ENCODE measurements at regions not wholly inside any gene's neighbourhood (a gene's known extent, or its start where the extent isn't known, plus 50 kb on each side); places are given as distances from the start of the nearest gene placed in this dataset.

DNA sequence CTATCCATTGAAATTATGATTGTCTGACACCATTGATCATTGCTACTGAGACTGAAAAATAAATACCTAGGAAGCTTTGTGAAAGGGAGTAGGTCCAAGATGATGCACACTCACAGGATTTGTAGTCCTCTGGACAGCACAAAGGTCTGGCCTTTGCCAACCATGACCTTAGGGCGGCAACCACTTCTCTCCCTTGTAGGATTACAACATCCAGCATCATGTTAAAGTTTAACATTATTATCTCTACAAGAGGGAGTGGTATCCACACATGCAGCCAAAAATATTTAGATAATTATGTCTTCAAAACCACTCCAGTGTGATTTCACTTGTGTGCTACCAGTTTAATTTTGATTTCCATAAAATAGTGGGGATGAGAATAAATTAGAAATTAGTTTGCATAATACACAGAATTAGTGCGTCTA lies 51.1 kb upstream of the NHSL1 start:
- Histone ChIP-seq H3K27me3 (replicated peaks in 1 of 7) (no peaks in the 10 kb centered on the region), H3K4me1 (peaks cover 0 to 7% (median 3%) of the 10 kb centered on the region in 6 donors), H3K27ac (no peak overlapping the region), H3K4me3 (no peak overlapping the region), H3K9me3 (no peaks in the 10 kb centered on the region), H3K36me3 (no peaks in the 10 kb centered on the region)
- TF ChIP-seq POLR2AphosphoS5 (IDR thresholded peaks at IDR 0.05) (no peak), POLR2A (IDR thresholded peaks at IDR 0.05) (no peak)
- TF ChIP-seq, protein P1, sequence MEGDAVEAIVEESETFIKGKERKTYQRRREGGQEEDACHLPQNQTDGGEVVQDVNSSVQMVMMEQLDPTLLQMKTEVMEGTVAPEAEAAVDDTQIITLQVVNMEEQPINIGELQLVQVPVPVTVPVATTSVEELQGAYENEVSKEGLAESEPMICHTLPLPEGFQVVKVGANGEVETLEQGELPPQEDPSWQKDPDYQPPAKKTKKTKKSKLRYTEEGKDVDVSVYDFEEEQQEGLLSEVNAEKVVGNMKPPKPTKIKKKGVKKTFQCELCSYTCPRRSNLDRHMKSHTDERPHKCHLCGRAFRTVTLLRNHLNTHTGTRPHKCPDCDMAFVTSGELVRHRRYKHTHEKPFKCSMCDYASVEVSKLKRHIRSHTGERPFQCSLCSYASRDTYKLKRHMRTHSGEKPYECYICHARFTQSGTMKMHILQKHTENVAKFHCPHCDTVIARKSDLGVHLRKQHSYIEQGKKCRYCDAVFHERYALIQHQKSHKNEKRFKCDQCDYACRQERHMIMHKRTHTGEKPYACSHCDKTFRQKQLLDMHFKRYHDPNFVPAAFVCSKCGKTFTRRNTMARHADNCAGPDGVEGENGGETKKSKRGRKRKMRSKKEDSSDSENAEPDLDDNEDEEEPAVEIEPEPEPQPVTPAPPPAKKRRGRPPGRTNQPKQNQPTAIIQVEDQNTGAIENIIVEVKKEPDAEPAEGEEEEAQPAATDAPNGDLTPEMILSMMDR (IDR thresholded peaks at IDR 0.05 in 8 of 11, conservative IDR thresholded peaks at IDR 0.05 in 3 of 11), result no peak
- DNase-seq, result no peak
- WGBS, 5 donors, result 69 to 86% (median 79%) methylated on average over 2 of the region's 2 CpGs
- intact Hi-C loops (cut with DNase I; ENCODE audit: low total_unique reads), result no loop called here

DNA sequence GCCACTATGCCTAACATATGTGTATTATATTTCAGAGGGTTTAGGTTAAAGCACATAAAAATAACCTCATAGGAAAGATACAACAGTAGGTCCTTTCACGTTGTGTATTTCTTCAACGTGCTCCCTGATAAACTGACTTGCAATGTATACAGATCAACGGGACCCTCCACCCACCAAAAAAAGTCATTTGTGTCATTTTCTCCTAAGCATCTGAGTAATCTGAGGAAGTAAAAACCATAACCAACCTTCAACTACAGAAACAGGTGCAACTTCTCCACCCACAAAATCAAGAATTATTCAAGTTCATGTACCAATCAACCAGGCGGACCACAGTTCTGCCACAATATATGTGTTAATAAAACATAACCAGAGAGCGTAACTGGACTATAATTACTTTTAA lies 54.9 kb upstream of the NHSL1 start:
- Histone ChIP-seq H3K4me3 (no peak overlapping the region), H3K27me3 (replicated peaks in 1 of 7) (no peaks in the 10 kb centered on the region), H3K36me3 (no peaks in the 10 kb centered on the region), H3K27ac (no peak overlapping the region), H3K9me3 (no peaks in the 10 kb centered on the region), H3K4me1 (peaks cover 0 to 7% (median 0%) of the 10 kb centered on the region in 6 donors)
- intact Hi-C loops (cut with DNase I; ENCODE audit: low total_unique reads), result no loop called here
- 75 to 78% (median 77%) methylated on average over 5 of the region's 5 CpGs for WGBS, 5 donors
- TF ChIP-seq POLR2AphosphoS5 (IDR thresholded peaks at IDR 0.05) (no peak), POLR2A (IDR thresholded peaks at IDR 0.05) (no peak)
- TF ChIP-seq, protein P1 (IDR thresholded peaks at IDR 0.05 in 8 of 11, conservative IDR thresholded peaks at IDR 0.05 in 3 of 11), result no peak
- DNase-seq, result no peak

DNA sequence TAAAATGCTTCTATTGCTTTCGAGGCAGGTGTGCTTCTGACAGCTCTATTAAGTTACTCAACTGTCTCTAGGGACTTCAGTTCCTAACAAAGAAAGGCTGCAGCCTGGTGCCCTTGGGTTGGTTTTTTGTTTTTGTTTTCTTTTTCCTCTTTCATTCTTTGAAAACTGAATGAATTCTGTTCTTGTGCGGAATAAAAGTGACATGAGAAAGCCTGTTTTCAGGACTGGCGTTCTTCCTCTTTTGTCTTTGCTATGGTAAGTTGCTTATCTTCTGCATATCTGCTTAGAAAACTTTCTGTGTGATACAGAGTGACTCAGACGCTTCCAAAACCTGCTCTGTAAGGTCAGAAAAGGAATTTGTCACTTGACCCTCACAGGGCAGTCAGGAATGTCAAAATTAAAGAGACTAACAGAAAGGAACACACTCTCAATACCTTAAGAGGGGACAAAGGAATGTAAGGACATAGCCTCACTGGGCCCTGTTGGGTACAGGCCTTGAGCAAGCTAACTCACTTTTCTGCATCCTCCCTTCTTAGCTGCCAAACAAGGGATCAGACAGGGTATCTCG lies 56.2 kb upstream of the NHSL1 start:
- no peak overlapping the region for H3K27ac ChIP-seq
- WGBS, 5 donors, result 39 to 44% (median 42%) methylated on average over 5 of the region's 5 CpGs
- no peak for DNase-seq

DNA sequence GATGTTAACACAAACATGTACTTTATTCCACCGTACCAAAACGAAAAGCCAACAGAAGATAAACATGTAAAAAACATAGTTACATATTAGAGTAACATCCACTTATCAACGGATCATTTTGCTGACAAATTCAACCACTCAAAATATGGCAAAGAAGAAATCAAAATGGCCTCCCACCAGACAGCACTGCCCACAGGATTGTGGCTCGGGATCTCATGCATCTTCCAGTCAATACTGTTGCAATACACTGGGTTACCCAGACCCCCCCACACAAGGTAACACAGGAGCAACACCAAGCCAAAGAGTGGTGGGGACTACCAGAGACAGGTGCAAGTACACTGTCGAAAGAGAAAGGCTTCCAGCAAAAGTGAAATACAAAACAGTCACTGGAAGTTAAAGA lies 57.9 kb upstream of the NHSL1 start:
- no peak overlapping the region for H3K4me3 ChIP-seq
- DNase-seq, result no peak
- 81 to 94% (median 89%) methylated on average over 5 of the region's 5 CpGs for WGBS, 5 donors

More for the DNA sequence above, 56.2 kb upstream of the NHSL1 start:
- H3K4me3 ChIP-seq, result no peak overlapping the region
- H3K4me1 ChIP-seq, result peaks cover 0 to 7% (median 0%) of the 10 kb centered on the region in 6 donors
- H3K27me3 ChIP-seq (replicated peaks in 1 of 7), result no peaks in the 10 kb centered on the region
- no peaks in the 10 kb centered on the region for H3K36me3 ChIP-seq
- no peaks in the 10 kb centered on the region for H3K9me3 ChIP-seq
- intact Hi-C loops (cut with DNase I; ENCODE audit: low total_unique reads), result no loop called here
- no peak for TF ChIP-seq POLR2A (IDR thresholded peaks at IDR 0.05)
- TF ChIP-seq POLR2AphosphoS5 (IDR thresholded peaks at IDR 0.05), result no peak
- TF ChIP-seq, protein P1 (IDR thresholded peaks at IDR 0.05 in 8 of 11, conservative IDR thresholded peaks at IDR 0.05 in 3 of 11), result no peak

More for the DNA sequence above, 57.9 kb upstream of the NHSL1 start:
- H3K27ac ChIP-seq, result no peak overlapping the region
- H3K27me3 ChIP-seq (replicated peaks in 1 of 7), result no peaks in the 10 kb centered on the region
- peaks cover 0 to 7% (median 0%) of the 10 kb centered on the region in 6 donors for H3K4me1 ChIP-seq
- TF ChIP-seq, protein P1 (IDR thresholded peaks at IDR 0.05 in 8 of 11, conservative IDR thresholded peaks at IDR 0.05 in 3 of 11), result no peak
- TF ChIP-seq POLR2A (IDR thresholded peaks at IDR 0.05) (no peak), POLR2AphosphoS5 (IDR thresholded peaks at IDR 0.05) (no peak)
- H3K9me3 ChIP-seq, result no peaks in the 10 kb centered on the region
- H3K36me3 ChIP-seq, result no peaks in the 10 kb centered on the region
- intact Hi-C loops (cut with DNase I; ENCODE audit: low total_unique reads), result no loop called here

All from spleen (tissue), 11 donors.